Stimulated activated effector memory CD8-positive, alpha-beta T cell treated with anti-CD3 and anti-CD28 coated beads, Interleukin-12 subunit alpha, Interleukin-12 subunit beta, amount 100 ng/mL, for 72 hours (primary cell): ENCODE measurements at regions not wholly inside any gene's neighbourhood (a gene's known extent, or its start where the extent isn't known, plus 50 kb on each side); places are given as distances from the start of the nearest gene placed in this dataset.
"Not testable (repeated sequence)": the region's sequence is repeated elsewhere in the genome, so short reads cannot be mapped to it uniquely, and the experiment has no call there.

Experiments used
- ATAC-seq: fragments of 150-1000 bp; cut with Tn5 transposase; 2 replicates; pipeline ENCODE4 v1.10.0; 2021
- DNase-seq, 2 donors: peaks; one replicate each; pipeline ENCODE4 v3.0.0; 2021 to 2022; ENCODE audit warnings: low spot score in 2 of 2
- H3K27ac Mint-ChIP-seq: one replicate; pipeline ENCODE4 v1.8.0; 2022; ENCODE audit warnings: mild to moderate bottlenecking, mixed read lengths
- H3K36me3 Mint-ChIP-seq: one replicate; pipeline ENCODE4 v1.8.0; 2022; ENCODE audit warnings: mild to moderate bottlenecking, mixed read lengths
- H3K4me1 Mint-ChIP-seq: one replicate; pipeline ENCODE4 v1.8.0; 2022; ENCODE audit warnings: mixed read lengths
- H3K4me3 Mint-ChIP-seq: one replicate; pipeline ENCODE4 v1.8.0; 2022; ENCODE audit warnings: mild to moderate bottlenecking, mixed read lengths
- H3K9me3 Mint-ChIP-seq: one replicate; pipeline ENCODE4 v1.8.0; 2022; ENCODE audit warnings: mixed read lengths

GRCh38 chr6:67792996-67793395, 842.1 kb upstream of the ADGRB3 start:
- Mint-ChIP-seq H3K9me3 (peaks cover 4% of the 10 kb centered on the region), H3K36me3 (no peaks in the 10 kb centered on the region), H3K4me1 (no peaks in the 10 kb centered on the region), H3K4me3 (no peak overlapping the region), H3K27ac (no peak overlapping the region)
- ATAC-seq (no peak), DNase-seq (no peak)

- Mint-ChIP-seq H3K27ac (no peak overlapping the region), H3K4me1 (no peaks in the 10 kb centered on the region), H3K9me3 (peaks cover 5% of the 10 kb centered on the region), H3K4me3 (no peak overlapping the region), H3K36me3 (no peaks in the 10 kb centered on the region)
- ATAC-seq (no peak), DNase-seq (no peak)
These were observed 844.5 kb upstream of the ADGRB3 start for GRCh38 chr6:67790569-67790968.

GRCh38 chr6:67787119-67787518, 848.0 kb upstream of the ADGRB3 start:
- not testable (repeated sequence) for DNase-seq, H3K4me3 Mint-ChIP-seq, H3K4me1 Mint-ChIP-seq, ATAC-seq, H3K36me3 Mint-ChIP-seq, H3K27ac Mint-ChIP-seq, H3K9me3 Mint-ChIP-seq

- peaks cover 11% of the 10 kb centered on the region for H3K9me3 Mint-ChIP-seq
- DNase-seq: no peak
- H3K4me1 Mint-ChIP-seq: no peaks in the 10 kb centered on the region
- no peak overlapping the region for H3K4me3 Mint-ChIP-seq
- no peak overlapping the region for H3K27ac Mint-ChIP-seq
- no peak for ATAC-seq
- no peaks in the 10 kb centered on the region for H3K36me3 Mint-ChIP-seq
These were observed 855.2 kb upstream of the ADGRB3 start for GRCh38 chr6:67779876-67780275.

GRCh38 chr6:67775333-67775732, 859.7 kb upstream of the ADGRB3 start:
- ATAC-seq (no peak), DNase-seq (no peak)
- no peak overlapping the region for H3K4me3 Mint-ChIP-seq
- H3K4me1 Mint-ChIP-seq: no peaks in the 10 kb centered on the region
- H3K9me3 Mint-ChIP-seq: peaks cover 16% of the 10 kb centered on the region
- no peak overlapping the region for H3K27ac Mint-ChIP-seq
- H3K36me3 Mint-ChIP-seq: no peaks in the 10 kb centered on the region

- H3K9me3 Mint-ChIP-seq: peaks cover 16% of the 10 kb centered on the region
- DNase-seq: no peak
These were observed 866.1 kb upstream of the ADGRB3 start for GRCh38 chr6:67768972-67769371.

GRCh38 chr6:67767046-67767822, 867.8 kb upstream of the ADGRB3 start:
- H3K36me3 Mint-ChIP-seq, H3K27ac Mint-ChIP-seq, ATAC-seq, H3K4me1 Mint-ChIP-seq, H3K4me3 Mint-ChIP-seq, DNase-seq: not testable (repeated sequence)
- peaks cover 16% of the 10 kb centered on the region for H3K9me3 Mint-ChIP-seq

More at GRCh38 chr6:67768972-67769371, 866.1 kb upstream of the ADGRB3 start:
- H3K4me1 Mint-ChIP-seq: no peaks in the 10 kb centered on the region
- H3K27ac Mint-ChIP-seq: no peak overlapping the region
- H3K36me3 Mint-ChIP-seq: no peaks in the 10 kb centered on the region
- no peak overlapping the region for H3K4me3 Mint-ChIP-seq
- ATAC-seq: no peak

GRCh38 chr6:67766057-67766456, 869.0 kb upstream of the ADGRB3 start:
- Mint-ChIP-seq H3K36me3 (no peaks in the 10 kb centered on the region), H3K9me3 (peaks cover 14% of the 10 kb centered on the region), H3K27ac (no peak overlapping the region), H3K4me3 (no peak overlapping the region), H3K4me1 (no peaks in the 10 kb centered on the region)
- ATAC-seq (no peak), DNase-seq (no peak)

- Mint-ChIP-seq H3K4me1 (no peaks in the 10 kb centered on the region), H3K27ac (no peak overlapping the region), H3K9me3 (peaks cover 16% of the 10 kb centered on the region), H3K36me3 (no peaks in the 10 kb centered on the region), H3K4me3 (no peak overlapping the region)
- DNase-seq (no peak), ATAC-seq (no peak)
These were observed 876.1 kb upstream of the ADGRB3 start for GRCh38 chr6:67759001-67759400.

GRCh38 chr6:67757465-67758033, 877.5 kb upstream of the ADGRB3 start:
- no peaks in the 10 kb centered on the region for H3K36me3 Mint-ChIP-seq
- no peak overlapping the region for H3K27ac Mint-ChIP-seq
- ATAC-seq: no peak
- H3K4me3 Mint-ChIP-seq: no peak overlapping the region
- peaks cover 16% of the 10 kb centered on the region for H3K9me3 Mint-ChIP-seq
- no peak for DNase-seq
- H3K4me1 Mint-ChIP-seq: no peaks in the 10 kb centered on the region

- H3K4me1 Mint-ChIP-seq: no peaks in the 10 kb centered on the region
- no peak for ATAC-seq
- no peak overlapping the region for H3K27ac Mint-ChIP-seq
- DNase-seq: no peak
- H3K36me3 Mint-ChIP-seq: no peaks in the 10 kb centered on the region
- H3K9me3 Mint-ChIP-seq: peaks cover 14% of the 10 kb centered on the region
- no peak overlapping the region for H3K4me3 Mint-ChIP-seq
These were observed 886.6 kb upstream of the ADGRB3 start for GRCh38 chr6:67748521-67748920.

GRCh38 chr6:67736816-67737215, 898.3 kb upstream of the ADGRB3 start:
- H3K36me3 Mint-ChIP-seq: no peaks in the 10 kb centered on the region
- H3K27ac Mint-ChIP-seq: no peak overlapping the region
- DNase-seq (no peak), ATAC-seq (no peak)
- H3K4me3 Mint-ChIP-seq: no peak overlapping the region
- no peaks in the 10 kb centered on the region for H3K4me1 Mint-ChIP-seq
- peaks cover 16% of the 10 kb centered on the region for H3K9me3 Mint-ChIP-seq

- no peaks in the 10 kb centered on the region for H3K4me1 Mint-ChIP-seq
- no peak overlapping the region for H3K27ac Mint-ChIP-seq
- DNase-seq (no peak), ATAC-seq (no peak)
- H3K4me3 Mint-ChIP-seq: no peak overlapping the region
- peaks cover 22% of the 10 kb centered on the region for H3K9me3 Mint-ChIP-seq
- no peaks in the 10 kb centered on the region for H3K36me3 Mint-ChIP-seq
These were observed 898.9 kb upstream of the ADGRB3 start for GRCh38 chr6:67736161-67736560.

- H3K27ac Mint-ChIP-seq: no peak overlapping the region
- H3K4me1 Mint-ChIP-seq: no peaks in the 10 kb centered on the region
- no peak overlapping the region for H3K4me3 Mint-ChIP-seq
- peaks cover 21% of the 10 kb centered on the region for H3K9me3 Mint-ChIP-seq
- no peak for DNase-seq
- no peaks in the 10 kb centered on the region for H3K36me3 Mint-ChIP-seq
- no peak for ATAC-seq
These were observed 899.5 kb upstream of the ADGRB3 start for GRCh38 chr6:67735623-67736022.

- no peak overlapping the region for H3K4me3 Mint-ChIP-seq
- DNase-seq: no peak
- no peaks in the 10 kb centered on the region for H3K4me1 Mint-ChIP-seq
- H3K36me3 Mint-ChIP-seq: no peaks in the 10 kb centered on the region
- H3K9me3 Mint-ChIP-seq: peaks cover 30% of the 10 kb centered on the region
- H3K27ac Mint-ChIP-seq: no peak overlapping the region
- ATAC-seq: no peak
These were observed 912.2 kb upstream of the ADGRB3 start for GRCh38 chr6:67722861-67723261.

- H3K4me1 Mint-ChIP-seq: no peaks in the 10 kb centered on the region
- peaks cover 8% of the 10 kb centered on the region for H3K9me3 Mint-ChIP-seq
- no peak overlapping the region for H3K4me3 Mint-ChIP-seq
- DNase-seq (no peak), ATAC-seq (no peak)
- H3K36me3 Mint-ChIP-seq: no peaks in the 10 kb centered on the region
- H3K27ac Mint-ChIP-seq: no peak overlapping the region
These were observed 917.8 kb upstream of the ADGRB3 start for GRCh38 chr6:67717281-67717680.
